ENCODE measurements at regions not wholly inside any gene's neighbourhood (a gene's known extent, or its start where the extent isn't known, plus 50 kb on each side); places are given as distances from the start of the nearest gene placed in this dataset.

DNA sequence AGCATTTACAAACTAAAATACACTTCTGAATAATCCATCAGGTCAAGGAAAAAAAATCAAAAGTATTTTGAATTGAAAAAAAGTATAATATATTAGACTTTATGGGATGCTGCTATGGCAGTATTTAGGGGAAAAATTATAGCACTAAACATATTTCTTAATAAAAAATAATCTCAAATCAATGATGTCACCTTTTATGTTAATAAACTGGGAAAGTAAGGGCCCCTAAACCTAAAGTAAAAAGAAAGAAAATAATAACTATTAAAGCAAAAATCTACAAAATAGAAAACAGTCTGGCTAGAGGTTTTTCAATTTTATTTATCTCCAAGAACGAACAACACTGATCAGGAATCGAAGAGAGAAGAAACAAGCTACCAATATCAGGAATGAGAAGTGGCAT is 160.8 kb upstream of the PLXNA2 start:
- H3K27me3 Mint-ChIP-seq (ENCODE audit: insufficient read depth) = peaks cover 4% of the 10 kb centered on the region
- no peaks in the 10 kb centered on the region for H3K4me1 Mint-ChIP-seq (ENCODE audit: low read depth)
- no peak overlapping the region for H3K4me3 Mint-ChIP-seq
- no peak for DNase-seq
- no peak overlapping the region for H3K27ac Mint-ChIP-seq
- H3K9me3 Mint-ChIP-seq = no peaks in the 10 kb centered on the region; the same call in 1 of the 2 replicates
- no peaks in the 10 kb centered on the region for H3K36me3 Mint-ChIP-seq (ENCODE audit: low read depth)
- TF ChIP-seq, protein P1, sequence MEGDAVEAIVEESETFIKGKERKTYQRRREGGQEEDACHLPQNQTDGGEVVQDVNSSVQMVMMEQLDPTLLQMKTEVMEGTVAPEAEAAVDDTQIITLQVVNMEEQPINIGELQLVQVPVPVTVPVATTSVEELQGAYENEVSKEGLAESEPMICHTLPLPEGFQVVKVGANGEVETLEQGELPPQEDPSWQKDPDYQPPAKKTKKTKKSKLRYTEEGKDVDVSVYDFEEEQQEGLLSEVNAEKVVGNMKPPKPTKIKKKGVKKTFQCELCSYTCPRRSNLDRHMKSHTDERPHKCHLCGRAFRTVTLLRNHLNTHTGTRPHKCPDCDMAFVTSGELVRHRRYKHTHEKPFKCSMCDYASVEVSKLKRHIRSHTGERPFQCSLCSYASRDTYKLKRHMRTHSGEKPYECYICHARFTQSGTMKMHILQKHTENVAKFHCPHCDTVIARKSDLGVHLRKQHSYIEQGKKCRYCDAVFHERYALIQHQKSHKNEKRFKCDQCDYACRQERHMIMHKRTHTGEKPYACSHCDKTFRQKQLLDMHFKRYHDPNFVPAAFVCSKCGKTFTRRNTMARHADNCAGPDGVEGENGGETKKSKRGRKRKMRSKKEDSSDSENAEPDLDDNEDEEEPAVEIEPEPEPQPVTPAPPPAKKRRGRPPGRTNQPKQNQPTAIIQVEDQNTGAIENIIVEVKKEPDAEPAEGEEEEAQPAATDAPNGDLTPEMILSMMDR (IDR thresholded peaks at IDR 0.05) = no peak

DNA sequence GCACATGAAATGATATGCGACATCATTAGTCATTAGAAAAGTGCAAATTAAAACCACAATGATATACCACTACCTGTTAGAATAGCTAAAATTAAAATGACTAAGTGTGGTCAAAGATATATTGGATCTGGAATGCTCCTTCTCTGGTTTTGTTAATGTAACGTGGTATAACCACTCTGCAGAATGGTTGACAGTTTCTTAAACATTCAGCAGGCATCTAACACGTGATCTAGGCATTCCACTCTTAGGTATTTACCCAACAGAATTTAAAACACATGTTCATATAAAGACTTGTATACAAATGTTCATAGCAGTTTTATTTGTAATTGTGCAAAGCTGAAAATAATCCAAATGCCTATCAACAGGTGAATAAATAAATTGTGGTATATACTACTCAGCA is 165.0 kb upstream of the PLXNA2 start:
- no peaks in the 10 kb centered on the region for H3K36me3 Mint-ChIP-seq (ENCODE audit: low read depth)

DNA sequence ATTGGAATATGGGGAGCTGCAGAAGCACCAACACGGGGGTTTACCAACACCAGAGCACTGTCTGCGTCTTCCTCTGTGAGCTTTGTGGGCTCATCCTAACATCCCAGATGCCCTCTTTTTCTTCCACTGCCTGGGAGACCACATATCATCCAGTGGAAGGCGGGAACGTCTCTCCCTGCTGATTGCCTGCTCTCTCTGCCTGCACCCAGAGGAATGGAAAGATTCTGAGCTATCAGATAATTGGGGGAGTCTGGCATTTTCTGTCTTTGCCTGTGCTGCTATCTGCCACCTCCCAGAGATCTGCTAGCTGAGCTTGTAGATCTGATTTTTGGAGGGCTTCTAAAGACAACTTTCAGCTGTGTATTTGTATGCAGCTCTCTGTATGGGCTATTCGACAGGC is 166.2 kb upstream of the PLXNA2 start:
- Mint-ChIP-seq H3K36me3 (ENCODE audit: low read depth) (no peaks in the 10 kb centered on the region), H3K27me3 (ENCODE audit: insufficient read depth) (peaks cover 2% of the 10 kb centered on the region), H3K9me3 (no peaks in the 10 kb centered on the region), H3K27ac (no peak overlapping the region), H3K4me1 (ENCODE audit: low read depth) (no peaks in the 10 kb centered on the region), H3K4me3 (no peak overlapping the region)
- TF ChIP-seq, protein P1 (IDR thresholded peaks at IDR 0.05) = no peak
- DNase-seq = no peak

More for the DNA sequence above, 165.0 kb upstream of the PLXNA2 start:
- DNase-seq = no peak
- Mint-ChIP-seq H3K4me1 (ENCODE audit: low read depth) (no peaks in the 10 kb centered on the region), H3K4me3 (no peak overlapping the region), H3K9me3 (no peaks in the 10 kb centered on the region), H3K27ac (no peak overlapping the region), H3K27me3 (ENCODE audit: insufficient read depth) (peaks cover 2% of the 10 kb centered on the region; the same call in 1 of the 2 replicates)
- TF ChIP-seq, protein P1 (IDR thresholded peaks at IDR 0.05) = no peak

DNA sequence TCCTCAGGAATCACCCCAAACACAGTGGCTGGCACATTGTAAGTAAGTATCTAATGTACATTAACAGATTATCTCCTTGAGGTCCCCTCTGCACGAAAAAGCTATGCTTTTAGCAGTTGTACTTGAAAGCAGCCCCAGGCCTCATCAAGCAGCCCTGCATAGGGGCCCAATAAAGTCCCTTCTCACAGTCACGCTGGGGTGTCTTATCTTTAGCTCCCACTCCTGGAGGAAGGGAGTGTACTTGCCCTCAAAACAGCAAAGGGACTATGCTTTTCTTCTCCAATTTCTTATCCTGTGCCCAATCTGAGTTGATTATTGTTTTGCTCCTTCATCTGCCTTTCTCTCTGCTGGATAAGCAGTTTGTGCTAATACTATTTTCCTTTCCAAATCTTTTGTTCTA is 168.8 kb upstream of the PLXNA2 start:
- TF ChIP-seq, protein P1 (IDR thresholded peaks at IDR 0.05) = no peak
- Mint-ChIP-seq H3K27ac (no peak overlapping the region), H3K36me3 (ENCODE audit: low read depth) (no peaks in the 10 kb centered on the region), H3K9me3 (no peaks in the 10 kb centered on the region), H3K4me1 (ENCODE audit: low read depth) (no peaks in the 10 kb centered on the region), H3K27me3 (ENCODE audit: insufficient read depth) (no peaks in the 10 kb centered on the region; the same call in none of the 2 replicates), H3K4me3 (no peak overlapping the region)
- no peak for DNase-seq

DNA sequence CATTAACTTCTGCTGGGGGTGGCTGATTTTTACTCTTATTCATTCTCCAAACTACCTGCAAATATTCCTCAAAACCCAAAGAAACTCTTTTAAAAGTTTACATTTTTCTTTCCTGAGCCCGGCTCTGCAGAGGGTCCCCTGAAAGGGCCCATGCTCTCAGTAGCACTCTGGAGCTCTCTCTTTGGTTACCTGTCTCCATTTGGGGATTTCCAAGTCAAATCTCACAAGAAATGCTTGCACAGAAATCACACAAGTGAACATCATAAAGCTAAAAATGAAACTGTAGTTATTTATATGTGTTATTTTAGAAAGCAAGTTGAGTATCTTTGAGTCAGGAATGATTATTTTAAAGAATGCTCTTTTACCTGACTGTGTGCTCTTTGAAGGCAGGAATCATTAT is 174.5 kb upstream of the PLXNA2 start:
- Mint-ChIP-seq H3K4me1 (ENCODE audit: low read depth) (no peaks in the 10 kb centered on the region), H3K4me3 (no peak overlapping the region), H3K27me3 (ENCODE audit: insufficient read depth) (peaks cover 3% of the 10 kb centered on the region), H3K9me3 (no peaks in the 10 kb centered on the region), H3K36me3 (ENCODE audit: low read depth) (no peaks in the 10 kb centered on the region), H3K27ac (no peak overlapping the region)
- no peak for DNase-seq
- TF ChIP-seq, protein P1 (IDR thresholded peaks at IDR 0.05) = no peak

Measured in HFFc6 (cell line).